HG03196 (cell line): ENCODE measurements at regions not wholly inside any gene's neighbourhood (a gene's known extent, or its start where the extent isn't known, plus 50 kb on each side); places are given as distances from the start of the nearest gene placed in this dataset.

Experiments used
- ATAC-seq: cut with Tn5 transposase; IDR thresholded peaks from one replicate; pipeline ENCODE4 v1.9.1; 2021; ENCODE audit not compliant: unreplicated experiment

- no peak for ATAC-seq
Observed at GRCh38 chrX:25226151-25226550, 210.4 kb upstream of the ARX start.

DNA sequence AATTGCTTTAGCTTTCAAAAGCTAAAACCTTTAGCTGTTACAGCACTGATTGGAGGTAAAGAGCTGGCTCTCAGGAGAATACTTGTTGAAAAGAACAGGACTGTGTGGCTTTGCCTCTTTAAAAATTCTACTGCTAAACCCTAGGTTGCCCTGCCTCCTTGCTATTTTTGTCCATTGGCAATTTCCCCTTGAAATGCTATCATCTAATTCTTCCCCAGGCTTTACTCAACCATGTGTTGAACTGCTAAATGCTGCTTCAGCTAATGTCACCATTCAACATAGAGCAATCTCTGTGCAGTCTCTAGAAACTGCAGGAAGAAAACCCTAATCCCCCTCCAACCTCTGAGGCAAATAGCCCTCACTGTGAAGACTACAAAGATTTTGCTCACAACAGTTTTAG lies 203.7 kb upstream of the ARX start:
- no peak for ATAC-seq

GRCh38 chrX:25213611-25214010 lies 197.8 kb upstream of the ARX start:
- ATAC-seq: no peak

DNA sequence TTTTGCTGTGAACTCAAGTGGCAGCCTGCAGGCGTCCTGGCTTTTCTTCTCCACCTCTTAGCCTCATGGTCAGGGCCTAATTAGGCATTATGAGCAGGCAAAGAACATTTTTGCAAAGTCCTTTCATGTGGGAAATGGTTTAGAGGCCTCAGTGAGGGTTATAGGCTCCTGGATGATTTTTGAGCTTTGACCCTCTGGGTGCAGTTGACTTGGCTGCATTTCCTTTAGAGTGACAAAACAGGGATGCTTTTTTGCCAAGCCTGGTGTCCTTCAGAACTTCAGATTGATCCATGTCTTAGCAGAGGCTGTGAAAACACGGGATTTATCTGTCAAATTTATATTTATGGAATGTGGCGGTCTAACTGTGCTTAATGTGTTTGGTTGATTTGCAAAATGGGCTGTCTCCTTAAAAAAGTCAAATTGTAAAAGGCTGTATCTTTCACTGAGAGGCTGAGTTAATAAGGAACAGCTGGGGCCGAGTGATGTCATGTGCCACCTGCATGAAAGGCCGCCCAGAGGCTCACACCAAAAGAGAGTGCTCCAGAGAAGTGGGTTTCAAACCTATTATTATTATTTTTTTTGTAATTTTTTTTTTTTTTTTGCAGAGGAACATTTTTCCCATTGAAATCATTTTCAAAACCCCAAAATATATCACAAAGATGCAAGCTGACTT lies 192.2 kb upstream of the ARX start:
- ATAC-seq: no peak

GRCh38 chrX:25206778-25207177 lies 191.0 kb upstream of the ARX start:
- no peak for ATAC-seq

DNA sequence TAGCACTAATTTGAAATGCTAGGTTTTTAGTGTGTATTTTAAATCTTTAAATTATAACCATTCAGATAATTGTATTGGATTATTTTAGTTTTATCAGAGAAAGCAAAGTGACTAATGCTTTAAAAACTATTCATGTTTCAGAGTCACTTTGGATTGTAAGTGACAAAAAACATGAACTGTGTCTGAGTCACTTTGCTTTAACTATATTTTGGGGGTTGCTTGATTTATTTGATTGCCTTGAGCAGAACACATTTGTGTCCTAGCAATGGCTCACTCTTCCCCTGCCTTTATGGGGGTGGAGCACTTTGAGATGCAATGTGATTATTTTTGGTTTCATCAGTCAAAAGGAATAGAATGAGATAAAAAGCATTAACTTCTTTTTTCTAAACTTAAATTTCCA lies 188.4 kb upstream of the ARX start:
- ATAC-seq: no peak

DNA sequence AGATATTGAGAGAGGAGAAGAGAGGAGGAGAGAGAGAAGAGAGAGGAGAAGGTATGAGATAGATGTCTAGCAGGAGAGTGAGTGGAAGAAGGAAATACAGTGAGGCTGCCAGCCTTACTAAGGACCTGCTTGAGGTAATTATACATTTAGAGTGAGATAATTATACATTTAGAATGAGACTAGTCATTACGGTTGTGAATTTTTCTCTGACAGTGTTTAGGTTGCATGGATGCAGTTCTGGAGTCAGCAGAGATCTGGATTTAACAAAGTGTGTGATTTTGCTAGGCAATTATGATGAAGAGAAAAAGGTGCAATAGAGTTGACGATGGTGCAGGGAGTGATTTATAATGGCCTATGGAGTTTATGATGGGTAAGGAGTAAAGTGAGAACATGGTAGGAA lies 187.1 kb upstream of the ARX start:
- ATAC-seq: no peak

- ATAC-seq: no peak
Observed at GRCh38 chrX:25198891-25199290, 183.1 kb upstream of the ARX start.

DNA sequence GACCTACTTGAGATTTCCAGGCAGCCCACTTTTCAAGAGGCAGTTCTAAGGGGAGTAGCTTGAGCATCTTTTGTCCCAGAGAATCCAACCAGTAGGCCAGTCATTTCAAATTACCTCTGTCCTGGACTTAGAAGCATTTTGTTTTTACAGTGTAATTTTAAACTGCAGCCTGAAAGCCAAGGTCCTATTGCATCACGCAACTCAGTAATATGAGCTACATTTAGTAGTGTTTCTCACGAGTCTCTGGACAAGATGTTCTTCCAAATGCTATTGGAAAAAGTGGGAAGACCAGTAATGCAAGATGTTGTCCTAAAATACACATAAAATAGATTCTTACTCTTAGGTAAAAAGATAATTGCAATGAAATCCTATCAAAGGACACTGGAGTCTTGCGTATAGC lies 182.5 kb upstream of the ARX start:
- no peak for ATAC-seq

- ATAC-seq: no peak
Observed at GRCh38 chrX:25196221-25196620, 180.5 kb upstream of the ARX start.

DNA sequence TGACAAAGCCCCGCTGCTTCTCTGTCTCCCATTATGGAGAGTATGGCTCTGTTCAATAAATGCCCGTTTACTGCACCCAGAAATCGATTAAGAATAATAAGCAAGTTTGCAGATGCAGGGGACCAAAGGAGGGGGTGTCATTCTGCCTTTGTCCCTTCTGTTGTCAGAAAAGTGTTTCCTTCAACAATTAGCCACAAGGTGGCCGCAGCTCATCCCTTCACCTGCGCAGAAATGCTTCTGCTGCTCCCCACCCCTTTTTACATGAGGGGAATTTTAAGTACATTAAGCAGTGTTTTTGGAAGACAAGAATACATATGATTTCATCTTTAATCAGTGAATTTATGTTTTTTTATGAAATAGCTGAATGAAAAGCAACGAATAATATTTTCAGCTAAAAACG lies 175.6 kb upstream of the ARX start:
- ATAC-seq: no peak

DNA sequence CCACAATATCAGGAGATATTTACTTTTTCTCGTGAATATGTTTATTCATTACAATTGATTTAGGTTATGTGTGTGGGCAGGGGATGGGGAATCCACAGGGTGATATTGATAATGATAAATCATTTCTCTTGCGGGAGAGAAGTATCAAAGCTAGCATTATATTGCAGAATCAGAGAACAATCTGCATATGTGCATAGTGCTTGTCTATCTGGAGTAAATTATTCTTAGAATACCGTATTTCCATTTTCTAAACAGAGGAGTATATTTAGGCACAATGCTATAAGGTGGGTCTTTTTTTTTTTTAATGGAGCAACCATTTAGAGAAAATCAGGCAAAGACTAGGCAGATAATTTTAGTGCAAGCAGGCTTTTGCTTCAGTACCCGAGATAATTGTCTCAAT lies 166.0 kb upstream of the ARX start:
- no peak for ATAC-seq

- no peak for ATAC-seq
Observed at GRCh38 chrX:25180242-25180641, 164.5 kb upstream of the ARX start.

- ATAC-seq: no peak
Observed at GRCh38 chrX:25178555-25178954, 162.8 kb upstream of the ARX start.

DNA sequence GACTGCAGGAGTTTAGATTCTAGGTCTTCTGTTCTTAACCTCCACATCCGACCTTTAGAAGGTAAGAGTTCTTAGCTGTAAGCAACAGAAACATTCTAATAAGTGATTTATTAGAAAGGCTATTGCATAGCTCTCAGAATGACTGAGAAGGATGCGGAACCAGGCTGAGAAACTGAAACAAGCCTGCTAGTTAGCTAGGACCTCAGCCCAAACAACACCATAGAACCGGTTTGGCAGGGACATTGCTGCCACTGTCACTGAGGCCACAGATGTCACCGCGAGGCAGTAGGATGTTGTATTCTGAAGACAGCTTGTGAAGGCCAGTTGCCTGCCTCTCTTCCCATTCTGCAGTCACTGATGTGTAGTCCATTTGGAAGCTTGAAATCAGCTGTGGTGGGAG lies 160.0 kb upstream of the ARX start:
- no peak for ATAC-seq

DNA sequence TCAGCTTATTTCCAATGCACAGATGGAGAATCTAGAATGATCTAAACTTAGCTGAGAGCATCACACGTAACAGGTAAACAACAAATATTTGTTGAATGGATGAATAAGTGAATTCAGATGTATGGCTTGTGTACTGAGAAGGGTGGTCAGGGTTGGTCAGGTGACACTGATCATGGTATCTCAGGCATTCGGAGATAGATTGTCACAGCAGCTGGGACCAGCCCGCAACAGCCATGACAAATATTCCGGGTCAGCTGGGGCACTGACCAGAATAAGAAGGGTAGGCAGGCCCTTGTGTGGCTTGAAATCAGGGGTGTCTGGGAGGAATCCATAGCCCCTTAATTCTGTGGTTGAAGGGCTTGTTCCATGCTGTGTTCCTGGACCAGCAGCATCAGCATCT lies 159.4 kb upstream of the ARX start:
- no peak for ATAC-seq

DNA sequence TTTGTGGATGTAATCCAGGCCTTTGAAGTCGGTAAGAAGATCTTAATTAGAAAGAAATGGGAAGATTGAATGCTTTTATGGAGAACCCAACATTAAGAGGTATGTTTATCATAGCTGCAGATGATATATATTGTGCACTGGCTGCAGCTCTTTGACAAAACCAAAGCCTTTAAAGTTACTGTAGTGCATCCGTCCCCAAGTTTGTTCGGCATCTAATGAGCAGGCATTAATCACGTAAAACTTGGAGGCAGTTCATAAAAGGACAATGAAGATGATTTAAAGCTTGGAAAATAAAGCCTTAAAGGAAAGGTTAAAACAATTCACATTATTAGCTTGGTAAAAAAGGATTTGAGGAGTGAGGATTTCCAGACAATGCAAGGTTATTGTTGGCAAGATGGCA lies 150.8 kb upstream of the ARX start:
- ATAC-seq: no peak

DNA sequence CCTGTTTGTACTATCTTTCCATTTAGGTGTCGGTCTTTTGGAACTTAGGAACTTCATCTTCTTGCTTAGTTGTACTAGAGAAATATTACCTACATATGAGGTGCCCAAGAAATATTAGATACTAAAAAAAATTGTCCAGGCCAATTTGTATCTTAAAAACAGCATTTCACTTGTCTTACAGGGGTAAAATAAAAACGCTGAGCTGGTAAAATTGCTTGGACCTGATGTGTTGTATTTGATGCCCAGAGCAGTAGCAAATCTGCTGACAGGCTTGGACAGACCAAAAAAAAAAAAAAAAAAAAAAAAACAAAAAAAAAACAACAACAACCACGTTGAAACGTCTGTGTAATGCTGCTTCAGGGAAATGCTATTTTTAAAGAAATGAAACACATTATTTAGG lies 150.4 kb upstream of the ARX start:
- ATAC-seq: no peak

- ATAC-seq: no peak
Observed at GRCh38 chrX:25158635-25159034, 142.9 kb upstream of the ARX start.

DNA sequence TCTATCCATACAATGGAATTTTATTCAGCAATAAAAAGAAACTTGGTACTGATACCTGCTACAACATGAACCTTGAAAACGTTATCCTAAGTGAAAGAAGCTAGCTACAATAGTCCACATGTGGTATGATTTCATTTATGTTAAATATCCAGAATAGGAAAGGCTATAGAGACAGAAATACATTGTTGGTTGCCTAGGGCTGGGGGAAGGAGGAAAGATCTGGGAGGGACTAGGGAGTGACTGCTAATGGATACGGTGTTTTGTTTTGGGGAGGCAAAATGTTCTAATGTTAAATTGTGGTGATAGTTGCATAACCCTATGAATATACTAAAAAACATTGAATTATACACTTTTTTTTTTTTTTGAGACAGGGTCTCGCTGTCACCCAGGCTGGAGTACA lies 141.1 kb upstream of the ARX start:
- ATAC-seq: no peak

DNA sequence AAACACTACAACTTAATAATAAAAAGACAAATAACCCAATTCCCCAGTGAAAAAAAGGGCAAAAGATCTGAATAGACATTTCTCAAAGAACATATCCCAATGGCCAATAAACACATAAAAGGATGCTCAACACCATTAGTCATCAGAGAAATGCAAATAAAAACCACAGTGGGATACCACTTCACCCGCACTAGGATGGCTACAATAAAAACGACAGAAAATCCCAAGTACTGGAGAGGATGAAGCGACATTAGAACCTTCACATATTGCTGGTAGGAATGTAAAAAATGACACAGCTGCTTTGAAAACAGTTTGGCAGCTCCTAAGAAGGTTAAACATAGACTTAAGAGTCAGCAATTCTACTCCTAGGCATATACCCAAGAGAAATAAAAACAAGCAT lies 140.6 kb upstream of the ARX start:
- no peak for ATAC-seq

DNA sequence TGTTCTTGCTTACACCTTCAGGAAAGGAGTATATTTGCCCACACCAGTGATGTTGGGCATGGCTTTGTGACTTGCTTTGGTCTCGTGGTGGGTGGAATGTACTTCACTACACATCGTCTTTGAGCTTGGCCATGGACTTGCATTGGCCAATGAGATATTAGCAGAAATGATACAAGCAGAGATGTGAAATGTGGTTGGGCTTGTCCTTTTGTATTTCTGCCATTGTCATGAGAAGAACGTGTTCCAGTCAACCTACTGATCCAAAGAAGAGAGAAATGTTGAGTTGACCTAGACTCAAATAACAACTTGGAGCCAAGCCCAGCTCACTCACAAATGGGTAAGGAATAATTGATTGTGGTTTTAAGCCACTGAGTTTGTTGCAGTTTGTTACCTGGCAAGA lies 138.4 kb upstream of the ARX start:
- no peak for ATAC-seq

GRCh38 chrX:25151749-25152148 lies 136.0 kb upstream of the ARX start:
- ATAC-seq: no peak
